ENCODE measurements at regions not wholly inside any gene's neighbourhood (a gene's known extent, or its start where the extent isn't known, plus 50 kb on each side); places are given as distances from the start of the nearest gene placed in this dataset.

DNA sequence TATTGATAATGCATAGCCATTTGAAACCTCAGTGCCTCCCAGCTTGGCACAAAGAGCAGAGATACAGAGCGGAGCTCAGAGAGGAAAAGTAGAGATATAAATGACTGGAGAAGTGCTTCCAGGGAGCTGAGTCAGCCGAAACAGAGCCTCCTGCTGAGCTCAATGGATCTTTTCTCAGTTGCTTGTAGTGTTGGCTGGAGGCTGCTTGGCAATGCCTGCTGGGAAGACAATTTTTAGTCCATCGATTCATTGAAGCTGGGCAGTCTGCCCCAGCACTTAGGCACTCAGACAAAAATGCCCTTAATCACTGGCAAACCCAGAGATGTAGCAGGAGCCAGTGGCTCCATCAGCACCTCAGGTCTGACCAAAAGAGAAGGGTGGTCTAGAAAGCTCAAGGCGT, 81.3 kb upstream of the SETBP1 start:
- H3K36me3 ChIP-seq = no peaks in the 10 kb centered on the region
- no peaks in the 10 kb centered on the region for H3K9me3 ChIP-seq
- intact Hi-C loops (cut with DNase I; ENCODE audit: low total_unique reads) = no loop called here
- H3K27ac ChIP-seq = peak overlapping the region; percentile 8 to 61
- peaks cover 0 to 70% (median 19%) of the 10 kb centered on the region in 4 donors for H3K4me1 ChIP-seq
- TF ChIP-seq, protein P1, sequence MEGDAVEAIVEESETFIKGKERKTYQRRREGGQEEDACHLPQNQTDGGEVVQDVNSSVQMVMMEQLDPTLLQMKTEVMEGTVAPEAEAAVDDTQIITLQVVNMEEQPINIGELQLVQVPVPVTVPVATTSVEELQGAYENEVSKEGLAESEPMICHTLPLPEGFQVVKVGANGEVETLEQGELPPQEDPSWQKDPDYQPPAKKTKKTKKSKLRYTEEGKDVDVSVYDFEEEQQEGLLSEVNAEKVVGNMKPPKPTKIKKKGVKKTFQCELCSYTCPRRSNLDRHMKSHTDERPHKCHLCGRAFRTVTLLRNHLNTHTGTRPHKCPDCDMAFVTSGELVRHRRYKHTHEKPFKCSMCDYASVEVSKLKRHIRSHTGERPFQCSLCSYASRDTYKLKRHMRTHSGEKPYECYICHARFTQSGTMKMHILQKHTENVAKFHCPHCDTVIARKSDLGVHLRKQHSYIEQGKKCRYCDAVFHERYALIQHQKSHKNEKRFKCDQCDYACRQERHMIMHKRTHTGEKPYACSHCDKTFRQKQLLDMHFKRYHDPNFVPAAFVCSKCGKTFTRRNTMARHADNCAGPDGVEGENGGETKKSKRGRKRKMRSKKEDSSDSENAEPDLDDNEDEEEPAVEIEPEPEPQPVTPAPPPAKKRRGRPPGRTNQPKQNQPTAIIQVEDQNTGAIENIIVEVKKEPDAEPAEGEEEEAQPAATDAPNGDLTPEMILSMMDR (IDR thresholded peaks at IDR 0.05) = no peak
- peak; percentile 38 to 69 for DNase-seq
- no peak overlapping the region for H3K4me3 ChIP-seq
- H3K27me3 ChIP-seq = no peaks in the 10 kb centered on the region

DNA sequence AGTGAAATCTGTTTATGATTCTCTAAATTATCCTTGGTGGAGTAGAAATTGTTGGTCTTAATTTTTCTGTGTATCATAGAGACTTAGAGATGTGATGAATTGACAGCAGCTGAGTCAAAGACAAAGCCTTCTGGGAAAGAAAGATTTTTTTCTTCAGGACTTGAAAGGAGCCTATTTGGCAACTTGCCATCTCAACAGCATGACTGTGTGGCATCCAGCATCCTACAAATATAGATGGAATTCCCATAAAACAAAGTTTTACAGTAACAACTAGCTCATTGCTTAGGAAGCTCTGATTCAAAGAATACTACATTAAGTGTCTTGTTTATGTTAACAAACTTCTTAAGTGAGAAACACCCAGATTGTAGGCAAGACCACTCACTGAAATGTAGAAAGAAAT, 79.2 kb upstream of the SETBP1 start:
- Histone ChIP-seq H3K4me1 (peaks cover 0 to 50% (median 12%) of the 10 kb centered on the region in 4 donors), H3K36me3 (no peaks in the 10 kb centered on the region), H3K27me3 (no peaks in the 10 kb centered on the region), H3K4me3 (no peak overlapping the region), H3K27ac (no peak overlapping the region), H3K9me3 (no peaks in the 10 kb centered on the region)
- intact Hi-C loops (cut with DNase I; ENCODE audit: low total_unique reads) = no loop called here
- TF ChIP-seq, protein P1 (IDR thresholded peaks at IDR 0.05) = no peak
- DNase-seq = no peak

GRCh38 chr18:44602380-44602779, 78.3 kb upstream of the SETBP1 start:
- intact Hi-C loops (cut with DNase I; ENCODE audit: low total_unique reads) = no loop called here
- H3K36me3 ChIP-seq = no peaks in the 10 kb centered on the region
- no peaks in the 10 kb centered on the region for H3K27me3 ChIP-seq
- H3K9me3 ChIP-seq = no peaks in the 10 kb centered on the region
- peaks cover 0 to 45% (median 12%) of the 10 kb centered on the region in 4 donors for H3K4me1 ChIP-seq
- TF ChIP-seq, protein P1 (IDR thresholded peaks at IDR 0.05) = no peak
- no peak overlapping the region for H3K27ac ChIP-seq
- DNase-seq = no peak
- no peak overlapping the region for H3K4me3 ChIP-seq

DNA sequence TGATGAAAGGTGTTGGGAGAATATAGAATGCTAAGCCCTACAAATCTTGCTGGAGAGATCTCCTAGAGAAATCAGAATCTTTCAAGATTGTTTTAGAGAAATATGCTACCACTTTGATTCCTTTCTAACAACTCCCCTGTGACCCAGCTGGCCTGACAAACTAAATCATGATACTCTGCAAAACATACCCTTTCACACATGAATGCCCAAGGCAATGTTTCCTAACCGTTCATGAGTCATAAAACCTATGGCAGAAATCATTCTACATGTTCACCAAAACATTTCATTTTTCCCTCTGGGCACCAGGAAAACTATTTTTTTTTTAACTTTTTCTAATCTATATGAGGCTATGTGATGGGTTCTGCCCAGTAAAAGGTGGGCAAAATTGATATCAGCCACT, 77.8 kb upstream of the SETBP1 start:
- H3K9me3 ChIP-seq = no peaks in the 10 kb centered on the region
- no peaks in the 10 kb centered on the region for H3K36me3 ChIP-seq
- no peak overlapping the region for H3K27ac ChIP-seq
- no peak overlapping the region for H3K4me3 ChIP-seq
- H3K4me1 ChIP-seq = peaks cover 0 to 40% (median 12%) of the 10 kb centered on the region in 4 donors
- TF ChIP-seq, protein P1 (IDR thresholded peaks at IDR 0.05) = no peak
- no peaks in the 10 kb centered on the region for H3K27me3 ChIP-seq
- DNase-seq = no peak
- intact Hi-C loops (cut with DNase I; ENCODE audit: low total_unique reads) = no loop called here

GRCh38 chr18:44609181-44609941, 71.3 kb upstream of the SETBP1 start:
- no peaks in the 10 kb centered on the region for H3K4me1 ChIP-seq
- intact Hi-C loops (cut with DNase I; ENCODE audit: low total_unique reads) = no loop called here

More at GRCh38 chr18:44609181-44609941, 71.3 kb upstream of the SETBP1 start:
- no peaks in the 10 kb centered on the region for H3K27me3 ChIP-seq
- DNase-seq = no peak
- H3K27ac ChIP-seq = no peak overlapping the region
- no peaks in the 10 kb centered on the region for H3K9me3 ChIP-seq
- no peaks in the 10 kb centered on the region for H3K36me3 ChIP-seq
- TF ChIP-seq, protein P1 (IDR thresholded peaks at IDR 0.05) = no peak
- no peak overlapping the region for H3K4me3 ChIP-seq

All from tibial artery (tissue), 4 donors.